Osteocyte (in vitro differentiated cells): ENCODE measurements at regions not wholly inside any gene's neighbourhood (a gene's known extent, or its start where the extent isn't known, plus 50 kb on each side); places are given as distances from the start of the nearest gene placed in this dataset.

ENCODE experiments used
- DNase-seq: peaks from one replicate; pipeline ENCODE4 v3.0.0; 2021; ENCODE audit warnings: mixed read lengths; ENCODE audit not compliant: unreplicated experiment; ENCODE audit errors: extremely low spot score
- H3K27ac Mint-ChIP-seq: one replicate; pipeline ENCODE4 v1.8.0; 2021; ENCODE audit warnings: mild to moderate bottlenecking, mixed read lengths; ENCODE audit not compliant: unreplicated experiment
- H3K27me3 Mint-ChIP-seq: one replicate; pipeline ENCODE4 v1.8.0; 2021; ENCODE audit warnings: mixed read lengths; ENCODE audit not compliant: unreplicated experiment
- H3K36me3 Mint-ChIP-seq: one replicate; pipeline ENCODE4 v1.8.0; 2021; ENCODE audit warnings: mixed read lengths; ENCODE audit not compliant: unreplicated experiment
- H3K4me1 Mint-ChIP-seq: one replicate; pipeline ENCODE4 v1.8.0; 2021; ENCODE audit warnings: mixed read lengths; ENCODE audit not compliant: unreplicated experiment
- H3K4me3 Mint-ChIP-seq: one replicate; pipeline ENCODE4 v1.8.0; 2021; ENCODE audit warnings: mild to moderate bottlenecking, moderate library complexity, mixed read lengths; ENCODE audit not compliant: unreplicated experiment
- H3K9me3 Mint-ChIP-seq: one replicate; pipeline ENCODE4 v1.8.0; 2021; ENCODE audit warnings: mixed read lengths; ENCODE audit not compliant: unreplicated experiment
- CTCF ChIP-seq: fragments of 200-600 bp; sonication (generic); IDR thresholded peaks from 2 replicates; pipeline ENCODE4 v1.5.0; 2021; ENCODE audit warnings: antibody characterized with exemption, mild to moderate bottlenecking, moderate library complexity

GRCh38 chr5:173825215-173825865, 62.8 kb upstream of the CPEB4 start:
- Mint-ChIP-seq H3K4me3 (no peak overlapping the region), H3K27ac (peak overlapping the region; percentile 90), H3K36me3 (peaks cover 4% of the 10 kb centered on the region), H3K27me3 (no peaks in the 10 kb centered on the region), H3K9me3 (peaks cover 7% of the 10 kb centered on the region), H3K4me1 (peaks cover 54% of the 10 kb centered on the region)
- no peak for DNase-seq
- TF ChIP-seq CTCF, result no peak

- no peak for DNase-seq
- peak overlapping the region; percentile 41 for H3K27ac Mint-ChIP-seq
- no peak overlapping the region for H3K4me3 Mint-ChIP-seq
- TF ChIP-seq CTCF, result no peak
- peaks cover 53% of the 10 kb centered on the region for H3K4me1 Mint-ChIP-seq
- H3K9me3 Mint-ChIP-seq, result peaks cover 7% of the 10 kb centered on the region
- H3K27me3 Mint-ChIP-seq, result no peaks in the 10 kb centered on the region
- peaks cover 4% of the 10 kb centered on the region for H3K36me3 Mint-ChIP-seq
These were observed 62.1 kb upstream of the CPEB4 start for GRCh38 chr5:173826086-173826427.

GRCh38 chr5:173826428-173827350, 61.5 kb upstream of the CPEB4 start:
- H3K36me3 Mint-ChIP-seq, result peaks cover 4% of the 10 kb centered on the region
- peaks cover 50% of the 10 kb centered on the region for H3K4me1 Mint-ChIP-seq
- TF ChIP-seq CTCF, result no peak
- H3K27ac Mint-ChIP-seq, result peak overlapping the region; percentile 41
- H3K4me3 Mint-ChIP-seq, result no peak overlapping the region
- H3K27me3 Mint-ChIP-seq, result no peaks in the 10 kb centered on the region
- no peak for DNase-seq
- peaks cover 7% of the 10 kb centered on the region for H3K9me3 Mint-ChIP-seq

- peaks cover 4% of the 10 kb centered on the region for H3K36me3 Mint-ChIP-seq
- H3K27ac Mint-ChIP-seq, result no peak overlapping the region
- H3K27me3 Mint-ChIP-seq, result no peaks in the 10 kb centered on the region
- no peak overlapping the region for H3K4me3 Mint-ChIP-seq
- H3K9me3 Mint-ChIP-seq, result peaks cover 7% of the 10 kb centered on the region
- DNase-seq, result no peak
- no peak for TF ChIP-seq CTCF
- peaks cover 33% of the 10 kb centered on the region for H3K4me1 Mint-ChIP-seq
These were observed 59.2 kb upstream of the CPEB4 start for GRCh38 chr5:173828952-173829351.

DNA sequence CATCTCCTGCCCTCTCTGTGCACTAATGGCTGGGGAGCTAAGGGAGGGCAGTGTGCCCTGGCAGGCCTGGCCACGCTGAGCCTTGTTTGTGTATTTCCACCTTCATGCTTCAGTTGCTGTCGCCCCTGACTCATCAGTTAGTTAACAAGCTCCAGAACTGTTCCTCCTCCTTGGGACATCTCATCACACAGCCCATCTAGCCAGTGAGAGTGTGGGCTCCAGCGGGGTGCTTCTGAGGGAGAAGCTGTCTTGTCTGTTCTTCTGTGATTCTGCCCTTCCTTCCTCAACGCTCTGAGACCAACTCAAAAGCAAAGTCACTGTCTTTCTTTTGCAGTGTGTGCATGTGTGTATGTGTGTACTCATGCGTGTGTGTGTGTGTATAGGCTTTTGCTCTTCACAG, 58.3 kb upstream of the CPEB4 start:
- Mint-ChIP-seq H3K9me3 (peaks cover 7% of the 10 kb centered on the region), H3K4me3 (no peak overlapping the region), H3K36me3 (peaks cover 4% of the 10 kb centered on the region), H3K27ac (no peak overlapping the region), H3K4me1 (peaks cover 24% of the 10 kb centered on the region), H3K27me3 (no peaks in the 10 kb centered on the region)
- DNase-seq, result no peak
- TF ChIP-seq CTCF, result no peak
